A673 (cell line): ENCODE measurements at regions not wholly inside any gene's neighbourhood (a gene's known extent, or its start where the extent isn't known, plus 50 kb on each side); places are given as distances from the start of the nearest gene placed in this dataset.
"Not testable (repeated sequence)": the region's sequence is repeated elsewhere in the genome, so short reads cannot be mapped to it uniquely, and the experiment has no call there.

Source experiments
- EZH2 ChIP-seq: fragments of 200-600 bp; sonication (generic); IDR thresholded peaks from 2 replicates; pipeline ENCODE4 v1.6.1; 2017; ENCODE audit warnings: borderline replicate concordance, low read depth, mild to moderate bottlenecking, mixed read lengths, antibody characterized with exemption, low read length; ENCODE audit not compliant: poor library complexity, severe bottlenecking
- TF ChIP-seq, protein P1 (sequence below): fragments of 300-800, 200-600 bp; sonication (generic); conservative IDR thresholded peaks from 2 replicates; pipeline ENCODE4 v1.5.1; 2017; ENCODE audit warnings: low read depth, mild to moderate bottlenecking, antibody characterized with exemption, low read length, moderate library complexity, mixed read lengths

DNA sequence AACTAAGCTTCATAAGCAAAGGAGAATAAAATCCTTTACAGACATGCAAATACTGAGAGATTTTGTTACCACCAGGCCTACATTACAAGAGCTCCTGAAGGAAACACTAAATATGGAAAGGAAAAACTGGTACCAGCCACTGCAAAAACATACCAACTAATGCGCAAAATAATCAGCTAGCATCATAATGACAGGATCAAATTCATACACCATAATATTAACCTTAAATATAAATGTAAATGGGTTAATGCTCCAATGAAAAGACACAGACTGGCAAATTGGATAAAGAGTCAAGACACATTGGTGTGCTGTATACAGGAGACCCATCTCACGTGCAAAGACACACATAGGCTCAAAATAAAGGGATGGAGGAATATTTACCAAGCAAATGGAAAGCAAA, 80.3 kb upstream of the SLC35F3 start:
- TF ChIP-seq, protein P1, sequence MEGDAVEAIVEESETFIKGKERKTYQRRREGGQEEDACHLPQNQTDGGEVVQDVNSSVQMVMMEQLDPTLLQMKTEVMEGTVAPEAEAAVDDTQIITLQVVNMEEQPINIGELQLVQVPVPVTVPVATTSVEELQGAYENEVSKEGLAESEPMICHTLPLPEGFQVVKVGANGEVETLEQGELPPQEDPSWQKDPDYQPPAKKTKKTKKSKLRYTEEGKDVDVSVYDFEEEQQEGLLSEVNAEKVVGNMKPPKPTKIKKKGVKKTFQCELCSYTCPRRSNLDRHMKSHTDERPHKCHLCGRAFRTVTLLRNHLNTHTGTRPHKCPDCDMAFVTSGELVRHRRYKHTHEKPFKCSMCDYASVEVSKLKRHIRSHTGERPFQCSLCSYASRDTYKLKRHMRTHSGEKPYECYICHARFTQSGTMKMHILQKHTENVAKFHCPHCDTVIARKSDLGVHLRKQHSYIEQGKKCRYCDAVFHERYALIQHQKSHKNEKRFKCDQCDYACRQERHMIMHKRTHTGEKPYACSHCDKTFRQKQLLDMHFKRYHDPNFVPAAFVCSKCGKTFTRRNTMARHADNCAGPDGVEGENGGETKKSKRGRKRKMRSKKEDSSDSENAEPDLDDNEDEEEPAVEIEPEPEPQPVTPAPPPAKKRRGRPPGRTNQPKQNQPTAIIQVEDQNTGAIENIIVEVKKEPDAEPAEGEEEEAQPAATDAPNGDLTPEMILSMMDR = not testable (repeated sequence)
- not testable (repeated sequence) for TF ChIP-seq EZH2
